Progenitor cell of endocrine pancreas (in vitro differentiated cells): ENCODE measurements at regions not wholly inside any gene's neighbourhood (a gene's known extent, or its start where the extent isn't known, plus 50 kb on each side); places are given as distances from the start of the nearest gene placed in this dataset.
"Not testable (repeated sequence)": the region's sequence is repeated elsewhere in the genome, so short reads cannot be mapped to it uniquely, and the experiment has no call there.

ENCODE experiments used
- DNase-seq: peaks from one replicate; pipeline ENCODE4 v3.0.0; 2021; ENCODE audit warnings: low spot score; ENCODE audit not compliant: unreplicated experiment
- H3K27ac Mint-ChIP-seq: 2 replicates; pipeline ENCODE4 v1.8.0; 2021; ENCODE audit warnings: mild to moderate bottlenecking, moderate library complexity, mixed read lengths
- H3K27me3 Mint-ChIP-seq: 2 replicates; pipeline ENCODE4 v1.8.0; 2021; ENCODE audit warnings: mixed read lengths
- H3K36me3 Mint-ChIP-seq: 2 replicates; pipeline ENCODE4 v1.8.0; 2022; ENCODE audit warnings: mixed read lengths; ENCODE audit not compliant: insufficient read depth
- H3K4me1 Mint-ChIP-seq: 2 replicates; pipeline ENCODE4 v1.8.0; 2021; ENCODE audit warnings: low read depth, mixed read lengths
- H3K4me3 Mint-ChIP-seq: 2 replicates; pipeline ENCODE4 v1.8.0; 2021; ENCODE audit warnings: low read depth, mild to moderate bottlenecking, moderate library complexity, mixed read lengths
- H3K9me3 Mint-ChIP-seq: 2 replicates; pipeline ENCODE4 v1.8.0; 2021; ENCODE audit warnings: low read depth, mixed read lengths
- CTCF ChIP-seq: fragments of 200-600 bp; sonication (generic); IDR thresholded peaks from one replicate; pipeline ENCODE4 v1.5.0; 2021; ENCODE audit warnings: antibody characterized with exemption, mild to moderate bottlenecking; ENCODE audit not compliant: unreplicated experiment

GRCh38 chr9:11686733-11687132 lies 1006.5 kb upstream of the TYRP1 start:
- H3K4me1 Mint-ChIP-seq, result no peaks in the 10 kb centered on the region
- H3K27me3 Mint-ChIP-seq, result no peaks in the 10 kb centered on the region
- H3K36me3 Mint-ChIP-seq, result no peaks in the 10 kb centered on the region
- TF ChIP-seq CTCF, result no peak
- peak overlapping the region; percentile 31 for H3K27ac Mint-ChIP-seq
- H3K4me3 Mint-ChIP-seq, result no peak overlapping the region
- no peak for DNase-seq
- no peaks in the 10 kb centered on the region for H3K9me3 Mint-ChIP-seq

DNA sequence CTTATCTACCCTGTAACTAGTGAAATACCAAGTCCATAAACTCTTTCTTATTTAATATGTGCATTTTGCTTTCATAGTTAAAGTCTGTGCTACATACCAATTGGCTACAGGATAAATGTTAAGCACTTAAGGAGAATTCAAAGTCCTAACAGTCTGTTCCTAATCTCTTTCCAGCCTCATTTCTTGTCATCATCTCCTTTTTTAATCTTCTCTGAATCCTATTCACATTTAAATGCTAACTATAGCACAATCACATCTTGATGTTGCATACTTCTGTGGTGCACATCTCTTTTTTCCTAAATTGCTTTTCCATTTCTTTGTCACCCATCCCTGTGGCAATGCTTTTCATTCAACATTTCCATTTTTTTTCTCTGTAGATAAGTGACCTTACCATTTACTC lies 996.1 kb upstream of the TYRP1 start:
- H3K27ac Mint-ChIP-seq, result no peak overlapping the region
- no peaks in the 10 kb centered on the region for H3K9me3 Mint-ChIP-seq
- no peaks in the 10 kb centered on the region for H3K27me3 Mint-ChIP-seq
- no peaks in the 10 kb centered on the region for H3K4me1 Mint-ChIP-seq
- no peaks in the 10 kb centered on the region for H3K36me3 Mint-ChIP-seq
- DNase-seq, result no peak
- no peak overlapping the region for H3K4me3 Mint-ChIP-seq
- TF ChIP-seq CTCF, result no peak

- Mint-ChIP-seq H3K36me3 (no peaks in the 10 kb centered on the region), H3K27ac (no peak overlapping the region), H3K4me1 (no peaks in the 10 kb centered on the region), H3K4me3 (no peak overlapping the region), H3K9me3 (no peaks in the 10 kb centered on the region), H3K27me3 (no peaks in the 10 kb centered on the region)
- no peak for TF ChIP-seq CTCF
- no peak for DNase-seq
These were observed 991.5 kb upstream of the TYRP1 start for GRCh38 chr9:11701706-11702105.

DNA sequence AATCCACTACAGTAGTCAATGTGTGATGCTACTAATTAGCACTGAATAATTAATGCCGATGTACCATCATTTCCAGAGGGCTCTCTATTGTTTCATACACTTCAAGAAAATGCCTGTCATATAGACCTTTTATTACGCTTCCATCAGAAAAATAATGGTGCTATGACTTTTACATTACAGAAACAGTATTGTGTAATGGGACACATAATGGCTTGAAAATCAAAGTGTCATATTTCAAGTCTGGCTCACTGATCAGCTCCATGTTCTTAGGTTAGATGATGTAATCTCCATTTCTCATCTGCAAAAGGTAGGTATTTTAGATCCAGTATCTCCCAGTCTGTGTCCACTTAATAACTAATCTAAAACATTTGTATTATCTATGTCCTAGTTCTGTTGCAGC lies 990.6 kb upstream of the TYRP1 start:
- TF ChIP-seq CTCF, result no peak
- H3K36me3 Mint-ChIP-seq, result no peaks in the 10 kb centered on the region

GRCh38 chr9:11704198-11704597 lies 989.0 kb upstream of the TYRP1 start:
- not testable (repeated sequence) for H3K27ac Mint-ChIP-seq, H3K4me3 Mint-ChIP-seq, H3K9me3 Mint-ChIP-seq, DNase-seq, H3K4me1 Mint-ChIP-seq, H3K36me3 Mint-ChIP-seq, H3K27me3 Mint-ChIP-seq

More for the DNA sequence above, 990.6 kb upstream of the TYRP1 start:
- Mint-ChIP-seq H3K27me3 (no peaks in the 10 kb centered on the region), H3K9me3 (no peaks in the 10 kb centered on the region), H3K27ac (no peak overlapping the region), H3K4me1 (no peaks in the 10 kb centered on the region), H3K4me3 (no peak overlapping the region)
- no peak for DNase-seq

DNA sequence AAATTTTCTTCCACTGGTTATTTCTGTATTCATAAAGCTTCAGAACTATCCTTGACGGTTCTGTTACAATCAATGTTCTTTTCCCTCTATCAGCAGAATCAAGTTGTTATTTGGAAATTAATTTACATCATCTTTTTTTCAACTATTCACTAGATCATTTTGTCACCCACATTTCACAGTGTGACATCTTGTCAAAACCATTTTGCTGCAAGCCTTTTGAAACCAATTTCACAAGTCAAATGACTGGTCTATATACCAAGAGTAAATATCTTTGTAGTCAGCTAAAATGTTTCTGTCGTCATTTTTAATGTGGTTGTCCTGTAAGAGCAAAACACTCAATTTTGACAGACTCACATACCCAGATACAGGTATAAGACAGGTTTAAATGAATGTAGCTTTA lies 984.3 kb upstream of the TYRP1 start:
- H3K4me3 Mint-ChIP-seq, result no peak overlapping the region
- no peak overlapping the region for H3K27ac Mint-ChIP-seq
- TF ChIP-seq CTCF, result no peak

More for the DNA sequence above, 984.3 kb upstream of the TYRP1 start:
- Mint-ChIP-seq H3K27me3 (no peaks in the 10 kb centered on the region), H3K36me3 (no peaks in the 10 kb centered on the region), H3K9me3 (no peaks in the 10 kb centered on the region), H3K4me1 (no peaks in the 10 kb centered on the region)
- DNase-seq, result no peak
